H9 (cell line): ENCODE measurements at regions not wholly inside any gene's neighbourhood (a gene's known extent, or its start where the extent isn't known, plus 50 kb on each side); places are given as distances from the start of the nearest gene placed in this dataset.

Experiments
- DNase-seq: peaks from one replicate; pipeline ENCODE4 v3.0.0-alpha.2; 2017
- H2AFZ ChIP-seq: one replicate; pipeline ENCODE4 v1.6.1; 2013; ENCODE audit warnings: mild to moderate bottlenecking, low read length, control low read depth, moderate library complexity
- H2AK5ac ChIP-seq: 2 replicates; pipeline ENCODE4 v1.6.1; 2013; ENCODE audit warnings: low read length, control low read depth, mixed read lengths; ENCODE audit not compliant: insufficient read length
- H2BK120ac ChIP-seq: one replicate; pipeline ENCODE4 v1.6.1; 2013; ENCODE audit warnings: low read depth, mild to moderate bottlenecking, low read length, control low read depth, inconsistent platforms; ENCODE audit not compliant: poor library complexity, severe bottlenecking
- H2BK12ac ChIP-seq: 2 replicates; pipeline ENCODE4 v1.6.1; 2013; ENCODE audit warnings: low read length, control low read depth, mixed read lengths, low read depth; ENCODE audit not compliant: insufficient read length
- H2BK15ac ChIP-seq: 2 replicates; pipeline ENCODE4 v1.6.1; 2013; ENCODE audit warnings: low read depth, low read length, control low read depth
- H2BK20ac ChIP-seq: one replicate; pipeline ENCODE4 v1.6.1; 2013; ENCODE audit warnings: low read depth, mild to moderate bottlenecking, low read length, control low read depth, inconsistent platforms; ENCODE audit not compliant: poor library complexity, severe bottlenecking
- H2BK5ac ChIP-seq: 2 replicates; pipeline ENCODE4 v1.6.1; 2013; ENCODE audit warnings: low read length, control low read depth, mixed read lengths; ENCODE audit not compliant: insufficient read length
- H3K14ac ChIP-seq: 2 replicates; pipeline ENCODE4 v1.6.1; 2013; ENCODE audit warnings: low read length, control low read depth; ENCODE audit not compliant: insufficient read depth
- H3K18ac ChIP-seq: 2 replicates; pipeline ENCODE4 v1.6.1; 2013; ENCODE audit warnings: low read depth, mild to moderate bottlenecking, mixed read lengths, low read length, control low read depth; ENCODE audit not compliant: insufficient read length
- H3K23ac ChIP-seq: 2 replicates; pipeline ENCODE4 v1.6.1; 2013; ENCODE audit warnings: low read length, control low read depth, mixed read lengths, low read depth; ENCODE audit not compliant: insufficient read length
- H3K23me2 ChIP-seq: 2 replicates; pipeline ENCODE4 v1.6.1; 2013; ENCODE audit warnings: low read depth, mild to moderate bottlenecking, mixed read lengths, low read length, control low read depth; ENCODE audit not compliant: insufficient read length, poor library complexity, severe bottlenecking
- H3K27ac ChIP-seq: 2 replicates; pipeline ENCODE4 v1.5.1; 2013; ENCODE audit warnings: low read length, control low read depth, mixed read lengths, low read depth; ENCODE audit not compliant: insufficient read length
- H3K27me3 ChIP-seq: 2 replicates; pipeline ENCODE4 v1.6.1; 2013; ENCODE audit warnings: low read length, control low read depth, inconsistent platforms; ENCODE audit not compliant: insufficient read depth
- H3K4ac ChIP-seq: 2 replicates; pipeline ENCODE4 v1.6.1; 2013; ENCODE audit warnings: low read depth, mild to moderate bottlenecking, control low read depth, inconsistent platforms, low read length, moderate library complexity
- H3K4me1 ChIP-seq: 2 replicates; pipeline ENCODE4 v1.6.1; 2013; ENCODE audit warnings: low read length, control low read depth, inconsistent platforms; ENCODE audit not compliant: insufficient read depth
- H3K4me2 ChIP-seq: 2 replicates; pipeline ENCODE4 v1.6.1; 2013; ENCODE audit warnings: low read length, control low read depth, mixed read lengths; ENCODE audit not compliant: insufficient read length, insufficient read depth
- H3K56ac ChIP-seq: 2 replicates; pipeline ENCODE4 v1.6.1; 2013; ENCODE audit warnings: low read depth, mild to moderate bottlenecking, mixed read lengths, low read length, control low read depth; ENCODE audit not compliant: insufficient read length
- H3K79me1 ChIP-seq: 2 replicates; pipeline ENCODE4 v1.6.1; 2013; ENCODE audit warnings: low read depth, mild to moderate bottlenecking, moderate library complexity, low read length, control low read depth, inconsistent platforms; ENCODE audit not compliant: insufficient read depth, poor library complexity, severe bottlenecking
- H3K79me2 ChIP-seq: 2 replicates; pipeline ENCODE4 v1.6.1; 2013; ENCODE audit warnings: low read length, control low read depth, inconsistent platforms; ENCODE audit not compliant: insufficient read depth
- H3K9ac ChIP-seq: 2 replicates; pipeline ENCODE4 v1.6.1; 2013; ENCODE audit warnings: low read length, control low read depth, mixed read lengths; ENCODE audit not compliant: insufficient read length; ENCODE audit errors: extremely low read depth
- H3K9me3 ChIP-seq: one replicate; pipeline ENCODE4 v1.6.1; 2013; ENCODE audit warnings: low read depth, low read length, inconsistent platforms; ENCODE audit not compliant: control insufficient read depth
- H3T11ph ChIP-seq: one replicate; pipeline ENCODE4 v1.6.1; 2013; ENCODE audit warnings: mild to moderate bottlenecking, low read length, control low read depth, inconsistent platforms
- H4K20me1 ChIP-seq: one replicate; pipeline ENCODE4 v1.6.1; 2013; ENCODE audit not compliant: control insufficient read depth, insufficient read length, insufficient read depth
- H4K5ac ChIP-seq: 2 replicates; pipeline ENCODE4 v1.6.1; 2013; ENCODE audit warnings: low read depth, mild to moderate bottlenecking, mixed read lengths, low read length, control low read depth; ENCODE audit not compliant: insufficient read length
- H4K8ac ChIP-seq: replicated peaks from 2 replicates; pipeline ENCODE4 v1.6.1; 2013; ENCODE audit warnings: low read length, control low read depth, mixed read lengths, low read depth; ENCODE audit not compliant: insufficient read length
- H4K91ac ChIP-seq: 2 replicates; pipeline ENCODE4 v1.6.1; 2013; ENCODE audit warnings: low read depth, mild to moderate bottlenecking, moderate library complexity, mixed read lengths, low read length, control low read depth; ENCODE audit not compliant: insufficient read length
- H3K27ac Mint-ChIP-seq, 3 experiments: 2 replicates in 2 of 3; 3 replicates in 1 of 3; pipeline ENCODE4 v1.8.0; 2020 to 2021; ENCODE audit warnings: mixed read lengths in 3 of 3, mild to moderate bottlenecking in 1 of 3, moderate library complexity in 1 of 3
- H3K27me3 Mint-ChIP-seq: 2 replicates; pipeline ENCODE4 v1.8.0; 2021; ENCODE audit warnings: low read depth, mild to moderate bottlenecking, moderate library complexity, mixed read lengths
- H3K36me3 Mint-ChIP-seq, 3 experiments: 2 replicates in 2 of 3; 3 replicates in 1 of 3; pipeline ENCODE4 v1.8.0; 2020 to 2021; ENCODE audit warnings: low read depth in 3 of 3, mixed read lengths in 3 of 3; ENCODE audit not compliant: insufficient read depth in 1 of 3
- H3K4me1 Mint-ChIP-seq, 2 experiments: 2 replicates each; pipeline ENCODE4 v1.8.0; 2020; ENCODE audit warnings: mixed read lengths in 2 of 2
- H3K4me3 Mint-ChIP-seq, 2 experiments: 2 replicates in 1 of 2; 3 replicates in 1 of 2; pipeline ENCODE4 v1.8.0; 2020 to 2021; ENCODE audit warnings: mild to moderate bottlenecking in 2 of 2, mixed read lengths in 2 of 2, moderate library complexity in 1 of 2
- H3K9me3 Mint-ChIP-seq, 2 experiments: 2 replicates in 1 of 2; 3 replicates in 1 of 2; pipeline ENCODE4 v1.8.0; 2020; ENCODE audit warnings: mild to moderate bottlenecking in 2 of 2, mixed read lengths in 2 of 2, moderate library complexity in 1 of 2
- CTCF ChIP-seq: fragments of 200-600 bp; sonication (generic); conservative IDR thresholded peaks from 3 replicates; pipeline ENCODE4 v1.8.0; 2021; ENCODE audit warnings: antibody characterized with exemption, mild to moderate bottlenecking
- WGBS: extraction: QIAGEN DNeasy Blood & Tissue Kit; methylation state at CpG from one replicate; pipeline ENCODE4 v1.1.7; 2013; ENCODE audit warnings: missing lambda C conversion rate, low lambda C conversion rate, mixed read lengths; ENCODE audit not compliant: insufficient read length; ENCODE audit errors: extremely low coverage; 5-methylcytosine and 5-hydroxymethylcytosine counted together

- peaks cover 8 to 24% of the 10 kb centered on the region in 2 experiments; a peak in 3 of 4 replicates for H3K4me1 Mint-ChIP-seq
- no peak overlapping the region for H2BK5ac ChIP-seq
Measured at GRCh38 chr12:111216387-111217159, 152.3 kb downstream of the PHETA1 start.

More at GRCh38 chr12:111216387-111217159, 152.3 kb downstream of the PHETA1 start:
- no peak overlapping the region for H3K14ac ChIP-seq
- H3T11ph ChIP-seq = no peak overlapping the region
- H3K4me1 ChIP-seq = no peaks in the 10 kb centered on the region
- H2BK120ac ChIP-seq = no peak overlapping the region
- TF ChIP-seq CTCF = no peak
- DNase-seq = no peak
- H2BK15ac ChIP-seq = no peak overlapping the region
- H3K79me1 ChIP-seq = no peaks in the 10 kb centered on the region
- no peaks in the 10 kb centered on the region for H3K23me2 ChIP-seq
- H3K9me3 Mint-ChIP-seq = no peaks in the 10 kb centered on the region
- H3K27ac Mint-ChIP-seq = no peak overlapping the region; a peak in 1 of 7 replicates
- H4K5ac ChIP-seq = no peak overlapping the region
- H2AK5ac ChIP-seq = no peak overlapping the region
- H3K4ac ChIP-seq = no peak overlapping the region
- no peak overlapping the region for H3K18ac ChIP-seq
- H3K23ac ChIP-seq = no peak overlapping the region
- no peaks in the 10 kb centered on the region for H3K27me3 Mint-ChIP-seq
- H2AFZ ChIP-seq = no peak overlapping the region
- H4K8ac ChIP-seq = no peak overlapping the region
- H3K27ac ChIP-seq = no peak overlapping the region
- H3K56ac ChIP-seq = no peak overlapping the region
- H3K4me2 ChIP-seq = no peak overlapping the region
- no peaks in the 10 kb centered on the region for H4K20me1 ChIP-seq
- no peak overlapping the region for H2BK12ac ChIP-seq
- no peak overlapping the region for H4K91ac ChIP-seq
- no peaks in the 10 kb centered on the region for H3K27me3 ChIP-seq
- WGBS = no CpG with 5 or more reads among the region's 13 CpGs
- H3K36me3 Mint-ChIP-seq = no peaks in the 10 kb centered on the region; a peak in 1 of 7 replicates
- no peak overlapping the region for H2BK20ac ChIP-seq
- no peak overlapping the region for H3K4me3 Mint-ChIP-seq
- H3K9me3 ChIP-seq = no peaks in the 10 kb centered on the region
- H3K9ac ChIP-seq = no peak overlapping the region
- no peaks in the 10 kb centered on the region for H3K79me2 ChIP-seq
